ENCODE measurements at regions not wholly inside any gene's neighbourhood (a gene's known extent, or its start where the extent isn't known, plus 50 kb on each side); places are given as distances from the start of the nearest gene placed in this dataset.

DNA sequence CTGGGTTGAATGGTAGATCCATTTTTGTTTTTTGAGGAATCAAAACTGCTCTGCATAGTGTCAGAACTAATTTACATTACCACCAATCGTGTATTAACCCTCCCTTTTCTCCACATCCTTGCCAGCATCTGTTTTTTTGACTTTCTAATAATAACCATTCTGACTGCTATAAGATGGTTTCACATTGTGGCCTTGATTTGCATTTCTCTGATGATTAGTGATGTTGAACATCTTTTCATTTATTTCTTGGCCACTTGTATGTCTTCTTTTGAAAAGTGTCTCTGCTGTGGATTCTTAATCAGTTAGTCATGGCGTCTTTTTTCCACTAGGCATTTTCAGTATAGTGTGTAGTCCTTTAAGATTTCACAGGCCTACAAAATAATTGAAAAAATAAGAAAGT lies 2144.3 kb upstream of the C9orf72 start:
- TF ChIP-seq POLR2A (IDR thresholded peaks at IDR 0.05; ENCODE audit: low read length) (no peak), GATA1 (IDR thresholded peaks at IDR 0.05; ENCODE audit: low read depth, low read length) (no peak)

Data from erythroblast (primary cell).